Activated CD8-positive, alpha-beta memory T cell treated with anti-CD3 and anti-CD28 coated beads, Interleukin-2, amount 50 U/mL, for 24 hours (primary cell): ENCODE measurements at regions not wholly inside any gene's neighbourhood (a gene's known extent, or its start where the extent isn't known, plus 50 kb on each side); places are given as distances from the start of the nearest gene placed in this dataset.
"Not testable (repeated sequence)": the region's sequence is repeated elsewhere in the genome, so short reads cannot be mapped to it uniquely, and the experiment has no call there.

Experiments used
- DNase-seq: peaks from one replicate; pipeline ENCODE4 v3.0.0-alpha.2; 2020; ENCODE audit errors: extremely low read depth

DNA sequence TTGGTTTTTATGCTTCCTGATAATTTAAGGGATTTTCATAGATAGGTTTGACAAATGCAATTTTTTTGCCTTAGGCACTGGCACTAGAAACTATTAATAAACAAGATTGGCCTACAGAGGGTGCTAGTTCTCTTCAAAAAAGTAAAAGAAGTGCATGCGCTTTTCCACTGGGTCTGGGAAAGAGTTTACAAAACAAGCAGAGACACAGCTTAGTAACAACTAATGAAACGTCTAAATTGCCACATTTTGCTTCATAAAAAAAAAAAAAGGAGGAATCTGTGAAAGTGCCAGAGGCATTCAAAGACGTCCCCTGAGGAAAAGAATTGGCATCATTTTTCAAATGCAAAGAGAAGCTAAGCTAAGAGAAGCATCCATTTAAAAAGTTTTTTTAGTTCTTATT, 58.3 kb upstream of the EEA1 start:
- no peak for DNase-seq

GRCh38 chr12:92987846-92988621, 58.9 kb upstream of the EEA1 start:
- peak; percentile 1 for DNase-seq

DNA sequence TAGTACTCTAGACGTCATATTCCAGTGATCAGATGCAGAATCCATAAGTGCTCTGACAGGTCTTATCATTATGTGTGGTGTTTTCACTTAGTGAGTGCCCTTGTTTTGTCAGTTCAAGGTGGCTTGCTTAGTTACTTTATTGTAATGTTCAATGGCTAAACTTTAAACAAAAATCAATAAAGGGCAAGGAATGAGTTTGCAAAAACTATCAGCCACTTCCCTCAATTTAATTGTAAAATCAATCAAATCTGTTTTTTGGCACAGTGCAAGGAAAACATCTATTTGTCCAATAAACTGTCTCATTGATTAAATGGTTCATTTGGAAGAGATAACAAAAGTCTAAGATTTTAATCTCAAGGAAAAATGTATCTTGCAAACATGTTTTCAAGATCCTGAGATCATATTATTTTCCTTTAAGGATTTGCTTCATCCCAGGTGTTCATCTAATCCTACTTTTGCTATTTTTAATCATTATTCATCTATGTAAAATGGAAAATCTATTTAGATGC, 59.6 kb upstream of the EEA1 start:
- DNase-seq = no peak

- DNase-seq = no peak
Observed at GRCh38 chr12:92989715-92990484, 60.8 kb upstream of the EEA1 start.

DNA sequence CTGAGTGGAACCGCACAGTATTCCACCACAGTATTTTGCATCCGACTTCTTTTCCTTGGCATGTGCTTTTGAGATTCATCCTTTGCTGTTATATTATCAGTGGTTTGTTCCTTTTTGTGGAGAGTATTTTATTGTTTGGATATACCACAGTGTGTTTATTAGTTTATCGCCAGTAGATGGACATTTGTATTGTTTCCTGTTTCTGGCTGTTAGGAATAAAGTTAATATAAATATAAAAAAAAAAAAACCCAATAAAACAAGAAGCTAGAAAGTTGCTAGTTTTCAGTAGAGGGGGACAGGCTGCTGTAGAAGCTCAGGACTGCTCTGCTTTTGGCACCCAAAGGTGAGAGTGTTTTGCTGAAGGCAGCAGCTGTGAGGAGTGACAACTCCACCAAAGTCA, 62.0 kb upstream of the EEA1 start:
- no peak for DNase-seq

DNA sequence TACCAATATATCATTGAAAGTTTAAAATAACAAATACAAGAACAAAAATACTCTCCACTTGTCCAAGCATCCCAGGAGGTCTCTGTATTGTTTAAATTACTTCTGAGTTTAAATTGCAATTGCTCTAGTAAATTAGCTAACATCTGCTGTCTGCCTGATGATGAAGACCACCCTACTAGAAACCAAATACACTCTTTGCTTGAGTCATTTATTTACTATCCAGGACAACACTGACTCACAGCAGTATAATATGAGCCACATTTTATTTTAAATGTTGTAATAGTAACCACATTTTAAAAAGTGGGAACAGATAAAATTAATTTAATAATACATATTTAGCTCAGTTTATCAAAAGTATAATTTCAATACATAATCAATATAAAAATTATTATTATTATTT, 62.9 kb upstream of the EEA1 start:
- DNase-seq = no peak

DNA sequence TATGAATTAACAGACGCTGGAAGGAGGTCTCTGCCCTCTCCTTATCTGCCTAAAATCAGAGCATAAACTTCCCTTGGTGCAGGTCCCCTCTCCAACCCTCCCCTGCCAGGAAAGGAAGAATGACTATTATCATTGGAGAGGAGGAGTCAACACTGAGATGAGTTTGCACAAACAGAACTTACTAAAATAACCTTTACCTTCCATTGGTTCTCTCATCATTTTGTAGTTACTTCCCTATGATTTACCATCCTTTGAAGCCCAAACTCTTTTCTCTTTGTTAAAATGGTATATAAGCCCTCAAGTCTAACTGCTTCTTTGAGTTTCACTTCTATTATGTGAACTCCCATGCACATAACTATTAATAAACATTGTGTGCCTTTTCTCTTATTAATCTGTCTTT, 64.2 kb upstream of the EEA1 start:
- DNase-seq = no peak

GRCh38 chr12:92995258-92995903, 66.3 kb upstream of the EEA1 start:
- no peak for DNase-seq

DNA sequence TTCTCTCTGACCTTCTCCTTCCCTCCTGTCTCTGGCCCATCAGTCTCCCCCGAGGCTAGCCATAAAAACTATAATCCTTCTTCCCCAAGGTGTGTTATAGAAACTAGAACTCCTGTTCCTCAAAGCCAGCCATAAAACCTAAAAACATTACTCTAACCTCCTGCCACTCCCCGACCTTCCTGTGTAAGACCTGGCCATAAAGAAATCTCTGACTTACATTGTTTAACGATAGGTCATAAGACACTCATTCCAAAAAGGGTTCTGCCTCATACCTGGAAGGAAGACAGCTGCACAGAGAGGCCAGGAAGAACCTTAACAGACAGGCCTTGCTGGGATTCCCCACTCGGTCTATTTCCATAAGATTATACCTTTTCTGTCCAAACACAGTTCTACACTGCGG, 70.9 kb upstream of the EEA1 start:
- DNase-seq = no peak

GRCh38 chr12:93001407-93001806, 72.3 kb upstream of the EEA1 start:
- no peak for DNase-seq

- no peak for DNase-seq
Observed at GRCh38 chr12:93002293-93003054, 73.4 kb upstream of the EEA1 start.

DNA sequence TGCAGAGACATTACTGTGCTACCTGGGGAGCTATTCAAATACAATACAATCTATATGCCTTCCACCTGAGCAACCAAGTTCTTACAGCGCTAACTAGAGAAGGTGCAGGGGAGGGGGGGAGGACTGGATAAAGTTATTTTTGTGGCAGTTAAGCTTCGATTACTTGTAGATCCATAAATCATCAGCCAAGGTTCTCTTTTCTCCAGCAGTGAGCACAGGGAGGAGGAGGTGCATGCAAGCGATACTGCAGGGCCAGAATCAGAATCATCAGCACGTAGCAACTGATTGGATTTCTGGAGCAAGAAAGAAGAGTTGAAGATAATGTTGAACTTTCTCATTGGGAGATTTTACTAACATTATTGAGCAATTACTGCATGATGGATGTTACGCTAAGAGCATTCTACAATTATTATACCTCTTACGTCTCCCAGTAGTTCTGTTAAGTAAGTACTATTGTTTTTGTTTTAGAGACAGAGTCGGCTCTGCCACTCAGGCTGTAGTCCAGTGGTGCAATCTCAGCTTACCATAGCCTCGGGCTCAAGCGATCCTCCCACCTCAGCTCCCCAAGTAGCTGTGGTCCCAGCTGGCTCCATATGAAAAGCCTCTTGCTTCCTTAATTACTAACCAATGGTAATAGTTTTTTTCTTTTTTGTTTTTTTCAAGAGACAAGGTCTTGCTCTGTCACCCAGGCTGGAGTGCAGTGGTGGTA, 74.6 kb upstream of the EEA1 start:
- DNase-seq = no peak

DNA sequence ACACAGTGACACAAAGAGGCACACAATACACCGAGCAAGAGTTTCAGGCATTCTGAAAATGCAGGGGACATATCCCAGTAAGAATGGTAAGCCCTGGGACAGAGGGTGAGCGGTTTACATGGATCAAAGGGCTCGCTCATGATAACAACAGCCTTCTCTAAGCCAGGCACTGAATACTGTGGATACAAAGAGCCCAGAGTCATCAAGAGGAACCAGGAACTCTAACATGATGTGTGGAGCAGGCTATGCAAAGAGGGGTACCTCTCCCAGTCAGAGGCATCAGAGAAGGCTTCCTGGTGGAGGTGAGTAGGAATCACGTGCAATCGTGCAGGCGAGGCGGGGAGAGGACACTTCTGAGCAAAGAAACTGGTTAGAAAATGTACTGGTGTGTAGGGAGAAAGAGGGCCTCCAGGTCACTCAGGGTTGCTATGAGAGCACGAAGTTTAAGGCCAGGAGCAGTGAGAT, 76.9 kb upstream of the EEA1 start:
- DNase-seq = no peak

DNA sequence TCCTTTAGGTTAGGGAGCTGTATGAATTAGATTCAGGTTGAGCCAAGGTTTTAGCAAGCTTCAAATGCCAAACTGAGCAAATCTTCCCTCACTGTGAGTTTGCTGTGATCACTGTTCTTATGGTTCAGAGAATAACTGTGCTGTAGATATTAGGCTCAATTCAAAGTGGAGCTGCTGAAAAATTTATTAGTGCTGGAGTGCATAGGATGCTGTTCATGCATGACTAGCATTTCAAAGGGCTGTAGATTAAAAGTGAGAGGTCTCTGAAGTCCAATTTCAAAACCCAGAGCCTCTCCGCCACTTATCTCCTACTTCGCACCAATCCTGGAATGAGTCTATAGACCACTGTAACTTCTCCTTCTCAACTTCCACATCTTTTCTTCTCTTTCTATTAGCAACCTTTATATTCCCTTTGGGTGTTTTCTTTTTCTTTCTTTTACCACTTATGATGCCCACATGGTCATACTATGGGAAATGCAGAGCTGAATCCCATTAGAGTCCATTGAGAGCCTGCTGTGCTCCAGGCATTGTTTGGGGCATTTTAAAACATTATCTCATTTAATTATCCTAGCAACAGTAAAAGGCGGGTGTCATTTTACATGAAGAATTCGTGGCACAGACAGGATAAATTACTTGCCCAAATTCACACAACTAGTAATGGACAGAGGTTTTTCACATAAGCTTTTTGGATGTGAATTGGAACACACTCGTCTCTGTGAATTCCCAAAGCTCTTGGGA, 77.5 kb upstream of the EEA1 start:
- DNase-seq = no peak

DNA sequence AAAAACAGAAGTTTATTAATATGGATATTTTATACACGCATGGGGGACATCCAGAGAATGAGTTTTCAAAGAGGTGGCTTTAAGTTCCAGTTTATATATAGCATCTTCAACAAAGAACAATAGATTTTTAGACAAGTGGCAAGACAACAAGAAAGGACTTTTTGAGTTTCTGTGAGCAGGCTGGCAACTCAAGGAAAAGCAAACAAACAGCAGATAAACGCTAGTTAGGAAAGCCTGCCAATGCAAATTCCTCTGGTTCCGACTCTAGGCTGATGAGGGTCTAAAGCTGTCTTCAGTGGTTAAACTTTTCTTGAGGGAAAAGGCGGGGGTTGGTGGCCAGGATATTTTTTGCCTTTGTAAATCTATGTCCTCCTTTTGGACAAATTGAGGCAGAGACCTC, 78.4 kb upstream of the EEA1 start:
- DNase-seq = no peak

GRCh38 chr12:93008044-93008778, 79.1 kb upstream of the EEA1 start:
- DNase-seq = no peak

DNA sequence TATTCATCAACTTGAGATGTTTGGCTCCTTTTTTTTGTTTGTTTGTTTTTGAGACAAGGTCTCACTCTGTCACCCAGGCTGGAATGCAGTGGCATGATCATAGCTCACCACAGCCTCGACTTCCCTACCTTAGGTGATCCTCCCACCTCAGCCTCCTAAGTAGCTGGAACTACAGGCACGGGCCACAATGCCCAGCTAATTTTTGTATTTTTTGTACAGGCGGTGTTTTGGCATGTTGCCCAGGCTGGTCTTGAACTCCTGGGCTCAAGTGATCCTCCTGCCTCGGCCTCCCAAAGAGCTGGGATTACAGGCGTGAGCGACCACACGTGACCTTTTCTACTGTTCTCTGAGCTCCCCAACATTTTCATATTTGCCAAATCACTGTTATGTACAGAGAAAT, 79.8 kb upstream of the EEA1 start:
- not testable (repeated sequence) for DNase-seq

DNA sequence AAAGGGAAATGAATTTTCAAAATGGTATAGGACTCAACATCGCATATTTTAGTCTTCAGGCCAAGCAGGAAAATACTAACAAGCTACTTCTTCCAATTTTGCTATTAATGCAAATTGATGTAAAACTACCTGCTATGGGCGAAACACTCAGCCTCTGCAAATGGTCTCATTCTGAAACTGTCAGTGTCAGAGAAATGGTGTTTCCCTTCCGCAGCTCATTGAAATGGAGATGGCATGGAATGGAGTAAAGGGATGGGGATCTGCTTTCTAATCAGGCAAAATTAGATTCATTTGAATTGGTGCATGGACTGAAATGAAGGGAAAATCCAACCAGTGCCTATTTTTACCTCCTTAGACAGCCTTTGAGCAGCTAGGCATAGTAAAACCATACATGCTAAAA, 80.4 kb upstream of the EEA1 start:
- no peak for DNase-seq

DNA sequence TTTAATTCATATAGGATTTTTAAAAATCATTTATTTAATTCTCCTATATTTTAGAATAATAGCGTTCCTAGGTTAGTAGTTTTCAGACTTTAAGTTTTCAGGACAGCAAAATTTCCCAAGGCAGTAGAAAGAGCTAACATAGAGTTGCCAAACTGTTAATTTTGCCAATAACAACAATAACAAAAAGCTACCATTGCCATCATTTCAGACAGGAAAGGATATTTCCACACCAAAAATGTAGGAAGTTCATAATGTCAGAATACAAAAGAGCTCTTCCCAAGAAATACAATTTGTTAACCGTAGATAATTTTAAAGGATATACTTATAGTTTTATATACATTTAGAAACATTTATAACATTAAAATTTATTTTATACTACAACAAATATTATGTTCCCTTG, 81.4 kb upstream of the EEA1 start:
- no peak for DNase-seq

- no peak for DNase-seq
Observed at GRCh38 chr12:93011100-93011499, 82.0 kb upstream of the EEA1 start.
